ENCODE measurements at regions not wholly inside any gene's neighbourhood (a gene's known extent, or its start where the extent isn't known, plus 50 kb on each side); places are given as distances from the start of the nearest gene placed in this dataset.
"Not testable (repeated sequence)": the region's sequence is repeated elsewhere in the genome, so short reads cannot be mapped to it uniquely, and the experiment has no call there.

DNA sequence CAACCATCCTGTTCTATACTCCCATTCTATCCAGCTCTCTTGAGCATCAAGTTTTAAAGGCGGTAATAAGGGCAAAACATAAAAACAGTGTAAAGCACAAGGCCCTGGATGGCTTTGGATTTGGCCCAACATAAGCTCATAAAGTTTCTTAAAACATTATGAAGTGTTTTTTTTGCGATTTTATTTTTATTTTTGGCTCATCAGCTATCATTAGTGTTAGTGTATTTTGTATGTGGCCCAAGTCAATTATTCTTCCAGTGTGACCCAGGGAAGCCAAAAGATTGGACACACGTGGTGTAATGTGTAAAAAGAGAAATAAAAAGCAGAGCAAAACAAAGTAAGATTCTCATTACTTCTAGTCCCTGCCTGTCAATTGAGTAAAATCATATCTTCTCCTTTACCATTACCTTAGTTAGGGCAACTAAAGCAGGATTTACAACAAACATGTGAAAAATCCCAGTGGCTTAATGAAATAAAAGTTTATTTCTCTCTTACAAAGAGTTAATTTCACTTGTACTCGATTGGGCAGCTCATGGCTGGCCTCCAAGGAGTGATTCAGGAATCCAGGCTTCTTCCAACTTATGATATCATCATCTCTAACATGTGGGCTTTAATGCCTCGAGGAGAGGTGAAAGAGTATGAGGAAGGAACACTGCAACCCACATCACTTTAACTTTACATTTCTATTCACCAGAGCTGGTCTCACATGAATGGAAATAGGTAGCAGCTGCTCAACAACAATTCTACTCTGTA, 725.2 kb upstream of the SLITRK1 start:
- DNase-seq (ENCODE audit: low spot score), result no peak

GRCh38 chr13:84606616-84607015, 724.3 kb upstream of the SLITRK1 start:
- DNase-seq (ENCODE audit: low spot score), result no peak

GRCh38 chr13:84605927-84606326, 723.7 kb upstream of the SLITRK1 start:
- DNase-seq (ENCODE audit: low spot score), result no peak

GRCh38 chr13:84591444-84591843, 709.2 kb upstream of the SLITRK1 start:
- no peak for DNase-seq (ENCODE audit: low spot score)

DNA sequence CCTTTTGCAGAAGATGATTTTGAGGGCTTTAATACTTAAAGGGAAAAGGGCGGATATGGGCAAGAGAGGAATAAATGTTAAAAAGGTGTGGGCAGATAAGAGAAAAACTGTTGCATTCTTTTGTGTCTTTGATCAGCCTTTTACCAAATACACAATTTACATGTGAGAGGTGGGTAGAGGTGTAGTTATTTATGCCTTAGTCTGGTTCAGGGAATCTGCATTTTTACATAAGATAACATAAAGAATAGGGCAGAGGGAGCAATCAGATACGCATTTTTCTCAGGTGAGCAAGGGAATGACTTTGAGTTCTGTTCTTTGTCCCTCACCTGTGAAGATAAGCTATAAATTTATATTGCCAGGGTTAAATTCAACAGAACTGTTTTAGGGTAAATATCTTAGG, 708.4 kb upstream of the SLITRK1 start:
- DNase-seq (ENCODE audit: low spot score), result no peak

DNA sequence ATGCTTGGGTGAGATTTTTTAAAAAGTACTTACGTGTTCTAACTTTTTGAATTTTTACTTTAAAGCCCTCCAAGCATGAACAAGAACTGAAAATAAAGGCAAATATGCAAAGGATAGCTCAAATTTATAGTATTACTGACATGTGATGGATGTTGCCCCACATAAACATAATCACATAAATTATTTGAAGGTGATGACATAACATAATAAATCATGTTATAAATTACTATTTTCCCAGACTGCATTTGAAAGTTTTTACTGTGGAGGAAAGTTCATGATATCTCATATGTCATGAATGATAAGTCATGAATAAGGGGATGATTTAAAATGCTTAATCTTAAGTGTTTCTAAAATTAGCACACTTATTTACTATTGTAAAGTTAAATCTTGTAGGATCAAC, 705.7 kb upstream of the SLITRK1 start:
- no peak for DNase-seq (ENCODE audit: low spot score)

- DNase-seq (ENCODE audit: low spot score), result not testable (repeated sequence)
These were observed 697.6 kb upstream of the SLITRK1 start for GRCh38 chr13:84579901-84580300.

GRCh38 chr13:84574851-84575250, 692.6 kb upstream of the SLITRK1 start:
- no peak for DNase-seq (ENCODE audit: low spot score)

DNA sequence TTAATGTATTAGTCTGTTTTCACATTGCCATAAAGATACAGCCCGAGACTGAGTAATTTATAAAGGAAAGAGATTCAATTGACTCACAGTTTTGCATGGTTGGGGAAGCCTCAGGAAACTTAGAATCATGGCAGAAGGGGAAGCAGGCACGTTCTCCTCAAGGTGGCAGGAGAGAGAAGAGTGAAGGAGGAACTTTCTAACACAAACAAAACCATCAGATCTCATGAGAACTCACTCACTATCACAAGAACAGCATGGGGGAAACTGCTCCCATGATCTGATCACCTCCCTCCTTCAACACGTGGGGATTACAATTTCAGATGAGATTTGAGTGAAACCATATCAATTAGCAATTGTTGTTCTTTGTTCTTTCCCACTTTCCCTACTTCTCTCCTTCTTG, 689.0 kb upstream of the SLITRK1 start:
- DNase-seq (ENCODE audit: low spot score), result no peak

DNA sequence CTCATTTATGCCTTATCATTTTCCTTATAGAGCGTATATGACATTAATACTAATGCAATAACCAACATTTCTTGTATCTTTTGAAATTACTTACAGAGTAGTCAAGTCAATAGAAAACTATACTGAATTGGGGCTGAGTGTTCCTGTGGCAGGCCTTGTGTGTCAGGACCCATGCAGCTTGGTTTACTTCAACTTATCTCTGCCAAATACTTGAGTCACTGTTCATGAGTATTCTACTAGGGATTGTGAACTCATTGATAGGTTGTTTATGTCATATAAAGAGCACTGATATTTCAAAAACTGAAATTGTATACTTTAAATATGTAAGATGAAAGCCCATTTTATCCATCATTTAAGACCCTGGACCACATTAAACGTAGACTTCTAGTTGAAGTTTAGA, 688.6 kb upstream of the SLITRK1 start:
- no peak for DNase-seq (ENCODE audit: low spot score)

DNA sequence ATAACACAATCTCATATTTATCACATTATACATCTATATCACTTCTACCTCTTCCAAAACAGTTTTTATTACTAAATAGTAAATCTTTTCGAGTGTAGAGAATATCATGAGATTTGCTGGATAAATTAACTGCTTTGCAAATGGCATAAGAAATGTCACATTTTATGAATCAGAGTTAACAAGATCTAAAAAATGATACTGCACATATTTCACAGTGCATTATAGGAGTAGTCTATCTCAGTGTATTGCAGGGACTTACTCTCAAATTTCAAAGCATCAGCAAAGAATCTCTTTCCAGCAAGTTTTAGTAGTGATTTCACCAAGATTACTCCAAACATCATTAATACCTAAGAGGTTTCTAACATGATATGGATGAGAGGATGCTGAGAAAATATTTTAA, 687.1 kb upstream of the SLITRK1 start:
- DNase-seq (ENCODE audit: low spot score), result no peak

DNA sequence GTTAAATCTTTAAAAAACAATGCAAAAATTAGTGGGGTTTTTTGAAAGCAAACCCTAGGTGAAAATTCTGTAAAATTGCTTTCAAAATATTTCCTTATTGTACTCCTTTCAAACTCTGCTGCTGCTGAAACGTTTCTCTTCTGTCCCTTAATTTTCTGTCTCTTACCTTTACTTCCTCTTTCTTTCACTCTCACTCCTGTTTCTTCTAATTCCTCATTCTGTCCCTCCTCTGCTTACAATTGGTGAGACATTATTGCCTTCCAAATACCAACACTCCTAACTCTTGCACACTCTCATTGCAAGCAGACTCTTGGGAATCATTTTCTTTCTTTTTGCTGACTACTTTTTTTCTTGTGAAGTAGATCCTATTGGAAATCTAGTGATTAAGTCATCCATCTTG, 685.6 kb upstream of the SLITRK1 start:
- no peak for DNase-seq (ENCODE audit: low spot score)

GRCh38 chr13:84566780-84567179, 684.5 kb upstream of the SLITRK1 start:
- no peak for DNase-seq (ENCODE audit: low spot score)

GRCh38 chr13:84563611-84564010, 681.3 kb upstream of the SLITRK1 start:
- no peak for DNase-seq (ENCODE audit: low spot score)

DNA sequence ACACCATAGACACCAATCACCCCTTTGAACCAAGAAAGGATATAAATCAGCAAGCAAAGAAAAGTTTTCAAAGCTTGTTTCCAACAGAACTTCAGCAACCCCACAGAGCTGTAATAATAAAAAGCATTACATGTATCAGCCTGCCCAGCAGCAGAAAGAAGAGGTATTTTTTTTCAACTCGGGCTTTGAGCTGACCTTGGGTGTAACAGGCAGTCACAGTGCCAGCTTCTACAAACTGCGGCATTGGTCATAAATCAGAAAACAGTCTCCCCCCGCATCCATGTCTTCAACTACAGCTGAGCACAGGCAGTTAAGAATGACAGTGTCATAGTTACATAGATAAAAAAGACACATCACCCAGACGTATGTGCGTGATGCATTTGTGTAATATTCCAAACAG, 671.0 kb upstream of the SLITRK1 start:
- DNase-seq (ENCODE audit: low spot score), result no peak

GRCh38 chr13:84543962-84544361, 661.7 kb upstream of the SLITRK1 start:
- DNase-seq (ENCODE audit: low spot score), result no peak

GRCh38 chr13:84542348-84542747, 660.1 kb upstream of the SLITRK1 start:
- DNase-seq (ENCODE audit: low spot score), result no peak

- DNase-seq (ENCODE audit: low spot score), result no peak
These were observed 654.6 kb upstream of the SLITRK1 start for GRCh38 chr13:84536906-84537305.

GRCh38 chr13:84528408-84529070, 646.3 kb upstream of the SLITRK1 start:
- DNase-seq (ENCODE audit: low spot score), result no peak

GRCh38 chr13:84525865-84526264, 643.6 kb upstream of the SLITRK1 start:
- no peak for DNase-seq (ENCODE audit: low spot score)

GRCh38 chr13:84524586-84524985, 642.3 kb upstream of the SLITRK1 start:
- DNase-seq (ENCODE audit: low spot score), result no peak

DNA sequence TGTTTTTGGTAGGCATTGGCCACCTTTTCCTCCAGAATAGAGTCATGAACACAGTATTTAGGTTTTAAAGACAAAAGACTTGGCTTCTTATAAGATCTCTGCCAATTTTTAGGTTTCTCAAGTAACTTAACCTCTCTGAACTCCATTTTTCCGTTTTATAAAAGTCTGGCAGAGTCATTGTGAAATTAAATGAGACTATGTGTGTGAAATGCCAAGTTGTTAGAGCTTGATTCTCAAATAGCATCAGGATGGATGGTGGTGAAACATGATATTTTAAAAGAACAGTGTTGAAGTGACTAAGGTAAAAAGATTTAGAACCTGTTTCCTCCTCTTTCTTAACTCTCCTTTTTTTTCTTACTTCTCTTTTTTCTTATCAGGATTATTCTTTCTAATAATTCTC, 617.7 kb upstream of the SLITRK1 start:
- no peak for DNase-seq (ENCODE audit: low spot score)

GRCh38 chr13:84497613-84498012, 615.3 kb upstream of the SLITRK1 start:
- DNase-seq (ENCODE audit: low spot score), result no peak
